Ramos (cell line): ENCODE measurements at regions not wholly inside any gene's neighbourhood (a gene's known extent, or its start where the extent isn't known, plus 50 kb on each side); places are given as distances from the start of the nearest gene placed in this dataset.

Source experiments
- in situ Hi-C: fragments of 300-500 bp; cut with MboI; formaldehyde crosslinking; loops from one replicate; pipeline ENCODE4 v1.14.3; 2022; ENCODE audit warnings: low sequenced_read_pairs; ENCODE audit not compliant: unreplicated experiment

DNA sequence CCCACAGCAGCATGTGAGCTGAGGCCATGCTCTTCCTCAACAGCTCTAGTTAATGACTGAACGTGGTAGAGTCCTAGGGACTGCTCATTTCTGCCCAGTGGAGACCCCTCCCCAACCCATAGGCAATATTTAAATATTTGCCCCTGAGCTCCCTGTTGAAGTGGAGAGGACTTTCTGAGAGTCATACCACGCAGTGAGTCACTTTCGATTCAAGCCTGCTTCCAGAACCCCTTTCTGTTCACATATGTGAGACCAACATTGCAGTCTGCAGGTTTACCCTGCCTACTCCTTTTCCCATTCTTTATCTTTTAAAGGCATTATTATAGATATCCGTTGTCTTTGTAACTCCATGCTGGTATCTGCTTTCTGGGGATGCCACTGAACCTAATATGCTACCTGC is 946.3 kb downstream of the JRKL start:
- in situ Hi-C loops = no loop called here

DNA sequence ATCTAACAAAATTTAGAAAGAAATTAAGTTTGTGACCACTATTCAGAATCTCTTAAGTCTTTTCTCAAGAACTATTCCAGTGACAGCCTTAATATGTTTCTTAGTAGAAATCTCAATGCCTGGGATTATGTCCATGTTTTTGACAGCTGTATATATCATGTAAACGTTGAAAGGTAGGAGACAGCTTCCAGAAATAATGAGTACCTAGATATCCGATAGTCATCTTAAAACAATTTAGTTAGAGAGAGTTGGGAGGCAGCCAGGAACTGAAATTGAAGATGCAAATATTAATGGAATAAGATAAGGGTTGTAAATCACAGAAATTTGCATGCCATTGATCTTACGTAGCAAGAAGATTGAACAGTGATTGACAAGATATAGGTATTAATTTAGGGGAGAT is 955.2 kb downstream of the JRKL start:
- in situ Hi-C loops = no loop called here

DNA sequence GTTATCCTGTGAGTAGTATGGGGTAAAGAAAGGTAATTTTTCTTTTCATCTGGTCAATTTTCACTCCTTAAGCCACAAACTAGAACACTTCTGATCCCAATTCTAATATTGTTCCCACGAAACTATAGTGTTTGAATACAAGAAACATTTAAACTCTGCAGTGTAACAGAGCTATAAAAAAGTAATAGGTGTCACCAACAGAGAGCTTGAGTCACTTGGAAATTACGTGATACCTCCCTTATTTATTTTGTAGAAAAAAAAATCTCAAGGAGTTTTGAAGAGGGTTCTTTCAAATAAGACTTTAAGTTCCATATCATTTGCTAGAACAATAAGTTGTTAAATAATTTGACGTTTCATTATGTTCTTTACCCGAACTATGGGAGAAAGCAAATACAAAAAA is 959.4 kb downstream of the JRKL start:
- in situ Hi-C loops = no loop called here

DNA sequence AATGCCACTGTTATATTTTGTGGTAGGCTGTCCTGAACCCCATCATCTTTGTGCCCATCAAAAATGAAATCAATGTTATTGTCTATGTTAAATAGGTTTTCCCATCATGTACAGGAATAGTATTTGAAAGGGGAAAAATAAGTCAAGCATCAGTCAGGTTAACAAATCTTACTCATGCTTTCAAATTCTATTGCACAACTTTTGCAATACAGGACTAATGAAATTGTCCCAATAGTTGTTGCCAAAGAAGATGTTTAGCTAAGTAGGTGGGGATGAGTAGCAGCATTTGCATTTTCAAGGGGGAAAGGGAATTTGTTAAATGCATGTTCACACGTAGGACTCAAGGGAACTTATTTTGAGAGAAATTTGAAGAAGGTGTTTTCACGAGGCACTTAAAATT is 962.1 kb downstream of the JRKL start:
- in situ Hi-C loops = no loop called here

DNA sequence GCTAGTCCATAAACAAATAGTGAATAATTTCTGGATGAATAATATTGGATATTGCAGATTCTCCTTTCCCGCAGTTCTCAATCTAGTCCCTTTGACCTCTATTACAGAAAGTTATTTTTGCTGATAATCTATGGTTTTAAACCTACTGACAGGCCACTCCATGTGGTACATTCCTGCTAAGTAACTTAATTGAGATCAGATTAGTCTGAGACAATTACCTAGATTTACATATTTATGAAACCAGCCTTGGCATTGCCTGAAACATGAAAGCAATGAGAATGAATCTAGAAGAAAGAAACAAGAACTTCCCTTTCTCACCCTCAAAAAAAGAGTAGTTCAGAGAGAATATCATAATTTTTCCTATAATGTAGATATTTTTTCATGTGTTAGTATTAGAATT is 964.2 kb downstream of the JRKL start:
- in situ Hi-C loops = no loop called here

DNA sequence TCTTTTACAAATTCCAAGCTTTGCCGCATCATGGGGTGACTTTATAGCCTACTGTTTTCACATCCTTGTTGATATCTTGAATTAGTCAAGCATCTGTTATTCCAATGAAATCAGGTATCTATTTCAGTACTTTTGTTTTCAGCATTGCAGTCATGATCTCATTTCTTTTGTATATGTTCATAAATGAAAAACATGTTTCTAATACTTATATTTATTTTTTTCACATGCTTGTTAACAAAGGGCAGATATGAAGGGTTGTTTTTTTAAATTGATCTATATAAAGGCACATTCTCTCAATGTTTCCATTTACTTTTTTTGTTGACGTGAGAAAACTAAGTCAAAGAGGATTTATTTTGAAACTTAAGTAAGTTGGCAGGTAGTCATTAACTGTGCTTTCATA is 964.8 kb downstream of the JRKL start:
- in situ Hi-C loops = no loop called here

DNA sequence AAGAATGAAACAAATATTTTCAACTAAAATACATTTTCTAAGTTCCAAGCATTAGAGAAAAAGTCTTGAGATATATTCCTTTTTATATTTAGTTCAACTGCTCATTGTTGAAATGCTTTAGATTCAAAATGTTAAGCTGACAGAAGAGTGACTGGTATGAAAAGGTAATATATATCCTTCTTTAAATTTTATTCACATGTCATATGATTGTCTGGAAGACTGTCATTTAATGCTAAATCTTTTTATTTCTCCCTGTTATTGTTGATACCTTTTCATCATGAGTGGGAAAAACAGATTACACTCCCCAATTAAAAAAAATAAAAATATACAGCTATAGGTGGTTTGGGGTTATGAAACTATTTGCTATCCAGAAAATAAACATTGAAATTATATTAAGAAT is 965.4 kb downstream of the JRKL start:
- in situ Hi-C loops = no loop called here

DNA sequence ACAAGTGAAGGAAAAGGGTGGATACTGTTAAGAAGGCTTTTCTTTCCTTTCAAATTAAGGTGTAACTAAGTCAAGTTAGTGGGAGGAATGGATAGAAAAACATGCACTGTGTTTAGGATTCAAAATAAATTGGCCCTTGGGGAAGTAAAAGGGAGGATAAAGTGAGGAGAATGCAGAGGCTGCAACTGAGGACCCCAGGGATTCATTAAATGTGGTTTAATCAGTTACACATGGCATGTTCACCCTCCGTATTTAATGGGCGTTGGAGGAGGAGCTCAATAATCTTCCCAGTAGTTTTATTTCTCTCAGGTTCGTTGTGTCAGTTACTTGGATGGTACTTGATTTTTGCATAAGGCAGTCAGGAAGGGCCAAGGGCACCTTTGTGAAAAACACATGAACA is 966.3 kb downstream of the JRKL start:
- in situ Hi-C loops = no loop called here

DNA sequence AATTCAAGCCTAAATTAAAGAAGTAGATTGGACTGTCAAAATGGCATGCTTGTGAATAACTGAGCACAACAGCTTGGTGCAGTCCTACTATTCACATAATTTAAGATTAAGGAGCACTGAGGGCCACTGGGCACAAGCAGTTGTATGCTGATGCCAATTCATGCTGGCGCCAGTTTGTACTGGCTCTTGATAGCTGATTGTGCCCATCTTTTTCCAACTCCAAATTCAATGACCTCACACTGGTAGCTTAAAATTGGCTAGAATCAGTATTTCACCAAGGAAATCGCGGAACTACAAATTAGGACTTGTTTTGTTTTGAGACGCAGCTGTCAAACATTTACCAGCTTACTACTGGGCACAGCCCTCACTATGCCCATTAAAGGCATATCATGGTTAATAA is 969.2 kb downstream of the JRKL start:
- in situ Hi-C loops = no loop called here

DNA sequence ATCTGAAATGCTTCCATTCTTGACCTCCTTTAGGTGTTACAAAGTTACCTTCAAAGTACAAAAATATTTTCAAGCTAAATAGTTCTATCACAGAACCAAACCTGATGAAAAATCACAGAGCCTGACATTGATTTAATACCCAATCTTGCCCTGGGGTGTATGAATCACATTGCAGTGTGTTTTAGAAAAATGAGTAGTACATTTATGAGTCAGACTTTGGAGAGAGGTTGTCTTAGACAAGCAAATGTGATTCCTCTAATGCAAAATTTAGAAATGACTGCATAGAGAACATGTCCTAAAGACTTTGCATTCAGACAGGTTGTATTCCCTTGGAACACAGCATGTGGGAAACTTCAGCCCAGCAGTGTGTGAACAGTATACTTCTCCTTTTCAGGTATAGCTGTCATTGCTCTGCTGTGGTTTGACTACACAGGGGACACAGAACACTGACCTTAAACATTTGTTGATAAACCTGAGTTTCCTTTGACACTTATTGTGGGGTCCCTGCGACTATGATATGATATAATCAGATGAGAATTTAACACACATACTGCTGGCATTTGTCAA is 972.1 kb downstream of the JRKL start:
- in situ Hi-C loops = no loop called here

DNA sequence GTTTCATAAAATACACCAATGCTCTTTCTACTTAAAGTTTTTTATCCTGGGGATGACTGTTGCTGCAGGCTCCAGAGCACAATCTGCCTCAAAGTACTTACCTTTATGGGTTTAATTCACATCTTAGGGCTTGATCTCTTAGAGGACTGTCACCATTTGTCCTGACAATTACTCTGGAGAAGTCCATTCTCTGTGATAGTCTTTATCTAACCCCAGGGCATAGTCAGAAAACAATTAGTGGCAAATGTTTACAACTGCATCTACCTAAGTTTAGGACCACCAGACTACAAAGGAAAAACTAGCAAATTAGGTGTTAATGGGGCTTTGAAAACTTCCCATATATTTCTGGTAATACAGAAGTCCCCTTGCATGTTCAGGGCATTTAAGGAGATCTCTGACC is 973.5 kb downstream of the JRKL start:
- in situ Hi-C loops = no loop called here

DNA sequence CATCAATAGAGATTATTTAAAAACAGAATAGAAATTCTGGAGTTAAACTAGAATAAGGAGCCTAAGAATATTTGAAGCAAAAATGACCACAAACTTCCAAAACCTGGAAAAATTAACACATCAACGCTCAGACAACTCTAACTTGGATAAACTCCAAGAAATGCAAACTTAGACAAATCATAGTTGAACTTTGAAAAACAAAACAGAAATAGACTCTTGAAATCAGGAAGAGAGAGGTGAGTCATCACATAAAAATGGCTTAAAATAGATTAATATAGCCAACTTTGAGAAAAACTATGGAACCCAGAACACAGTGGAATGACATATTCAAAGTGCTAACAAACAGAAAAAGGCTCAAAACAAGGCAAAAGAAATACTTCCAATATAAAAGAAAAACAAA is 974.2 kb downstream of the JRKL start:
- in situ Hi-C loops = no loop called here

DNA sequence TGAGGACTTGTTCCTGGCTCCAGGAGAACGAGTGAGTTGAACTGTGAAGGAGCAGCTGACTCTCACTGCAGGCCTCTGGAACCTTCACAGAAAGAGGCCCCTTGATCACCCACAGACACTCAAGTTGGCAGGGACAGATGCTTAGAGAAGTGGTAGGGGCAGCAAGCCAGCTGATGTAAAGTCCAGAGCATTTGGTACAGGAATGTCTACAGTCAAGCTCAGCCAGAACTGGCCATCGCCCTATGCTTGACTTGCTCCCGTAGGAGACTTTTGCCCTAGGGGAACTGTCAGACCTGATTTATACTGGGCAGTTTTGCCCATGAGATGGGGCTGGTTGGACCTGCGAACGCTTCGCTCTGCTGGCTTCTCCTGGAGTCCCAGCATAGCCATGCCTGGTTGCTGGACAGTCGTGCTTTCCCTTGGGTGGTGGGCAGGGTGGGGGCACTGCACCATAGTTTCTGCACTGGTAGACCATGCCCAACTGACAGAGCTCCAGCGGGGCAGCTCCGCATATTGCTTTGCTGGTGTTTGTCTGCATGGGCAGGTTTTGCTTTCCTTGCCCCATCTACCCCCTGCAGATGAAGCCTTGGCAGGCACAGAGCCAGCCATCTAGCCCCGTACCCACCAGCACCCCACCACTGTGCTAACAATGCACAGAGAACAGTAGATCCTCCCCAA is 977.7 kb downstream of the JRKL start:
- in situ Hi-C loops = no loop called here

DNA sequence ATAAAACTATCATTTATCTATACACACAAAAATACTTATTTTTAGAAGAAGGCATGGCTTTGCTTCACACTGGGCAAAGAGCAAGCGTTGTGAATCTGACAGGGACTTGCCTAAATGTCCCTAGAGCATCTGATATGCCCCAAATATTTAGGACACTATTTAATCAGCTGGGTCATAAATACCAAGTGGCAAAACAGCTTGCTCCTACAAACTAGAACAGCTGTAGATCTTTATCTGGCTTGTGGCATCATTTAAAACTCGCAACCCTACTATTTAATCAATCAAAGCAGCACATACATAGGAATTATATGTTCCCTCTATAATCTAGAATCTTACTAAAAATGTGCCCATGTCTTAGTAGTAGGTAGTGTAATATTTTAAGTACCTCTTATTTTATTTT is 999.5 kb downstream of the JRKL start:
- in situ Hi-C loops = no loop called here

DNA sequence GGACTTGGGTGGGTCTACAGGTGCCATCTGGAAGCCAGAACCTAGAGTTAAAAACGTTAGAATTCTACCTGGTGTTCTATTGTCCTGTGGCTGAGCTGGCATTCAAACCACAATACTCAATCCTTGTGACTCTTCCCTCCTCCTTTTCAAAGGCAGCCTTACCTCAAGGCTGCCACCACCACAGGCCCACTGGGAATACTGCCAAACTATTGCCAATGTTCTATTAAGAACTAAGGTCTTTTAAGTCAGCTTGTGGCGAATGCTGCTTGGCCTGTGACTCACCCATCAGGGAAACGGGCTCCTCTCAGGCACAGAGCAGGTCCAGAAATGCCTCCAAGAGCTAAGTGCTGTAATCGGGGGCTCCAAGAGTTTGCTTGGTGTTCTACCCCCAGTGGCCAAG is 1008.4 kb downstream of the JRKL start:
- in situ Hi-C loops = no loop called here

DNA sequence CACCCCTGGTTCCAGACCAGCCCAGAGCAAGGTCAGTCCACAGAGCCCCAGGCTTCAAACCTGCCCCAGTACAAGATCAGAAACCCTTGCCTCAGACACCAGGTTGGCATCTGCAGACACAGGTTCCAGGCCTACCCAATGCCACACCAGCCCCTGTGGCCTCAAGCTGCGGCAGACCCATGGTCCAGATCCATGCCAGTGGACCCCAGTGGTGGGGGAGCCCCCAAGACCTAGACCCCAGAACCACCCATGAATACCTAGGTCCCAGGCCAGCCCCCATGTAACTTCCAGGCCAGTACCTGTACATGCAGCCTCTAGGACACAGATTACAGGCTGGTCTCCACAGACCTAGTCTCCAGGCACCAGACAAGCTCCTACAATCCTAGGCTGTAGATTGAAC is 1019.3 kb downstream of the JRKL start:
- in situ Hi-C loops = no loop called here

DNA sequence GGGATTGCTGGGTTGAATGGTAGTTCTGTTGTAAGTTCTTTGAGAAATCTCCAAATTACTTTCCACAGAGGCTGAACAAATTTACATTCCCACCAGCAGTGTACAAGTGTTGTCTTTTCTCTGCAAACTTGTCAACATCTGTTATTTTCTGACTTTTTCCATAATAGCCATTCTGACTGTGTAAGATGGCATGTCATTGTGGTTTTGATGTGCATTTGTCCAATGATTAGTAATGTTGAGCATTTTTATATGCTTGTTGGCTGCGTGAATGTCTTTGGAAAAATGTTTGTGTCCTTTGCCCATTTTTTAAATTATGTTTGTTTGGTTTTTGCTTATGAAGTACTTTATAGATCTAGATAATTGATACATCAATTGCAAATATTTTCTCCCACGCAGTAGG is 1025.0 kb downstream of the JRKL start:
- in situ Hi-C loops = no loop called here

DNA sequence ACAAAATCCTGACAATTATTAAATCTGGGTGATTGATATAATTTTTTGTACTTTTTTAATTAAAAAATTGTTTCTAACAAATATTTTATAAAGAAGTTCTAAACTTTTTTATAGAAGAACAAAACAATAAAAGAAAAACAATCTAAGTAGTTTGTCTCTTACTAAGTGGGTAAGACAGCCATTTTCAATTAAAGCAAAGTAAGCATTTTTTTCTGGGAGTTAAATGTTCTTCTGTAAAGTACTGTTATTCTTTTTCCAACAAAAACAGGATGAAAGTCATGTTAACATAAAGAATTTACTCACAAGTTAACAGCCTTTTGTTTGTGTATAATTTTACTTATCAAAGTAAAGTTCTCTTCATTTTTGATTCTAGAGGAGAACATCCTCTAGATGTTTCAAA is 1029.9 kb downstream of the JRKL start:
- in situ Hi-C loops = no loop called here

DNA sequence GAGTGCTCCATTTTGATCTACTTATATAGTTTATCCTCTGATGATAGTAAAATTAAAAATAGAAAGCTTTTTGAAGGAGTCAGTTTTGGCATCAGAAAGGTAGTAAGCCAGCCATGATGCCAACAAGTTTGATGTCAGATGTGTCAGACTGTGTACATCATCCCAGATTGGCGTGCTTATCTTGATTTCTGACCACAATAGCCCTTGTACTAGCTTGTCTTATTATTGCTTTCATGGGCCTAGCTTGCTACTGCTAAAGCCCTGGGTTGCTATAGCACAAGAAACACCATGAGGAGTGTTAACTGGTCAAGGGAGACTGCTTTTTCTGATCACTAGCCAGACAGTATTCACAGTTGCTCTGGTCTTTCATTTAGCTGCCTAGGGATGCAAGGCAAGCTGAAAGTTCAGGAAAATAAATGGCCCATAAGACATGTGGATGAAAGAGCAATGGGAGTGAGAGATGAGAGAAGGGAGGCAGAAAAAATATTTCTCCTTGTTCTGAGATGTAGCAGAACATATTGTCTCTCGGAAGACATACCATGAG is 1038.5 kb downstream of the JRKL start:
- in situ Hi-C loops = no loop called here

DNA sequence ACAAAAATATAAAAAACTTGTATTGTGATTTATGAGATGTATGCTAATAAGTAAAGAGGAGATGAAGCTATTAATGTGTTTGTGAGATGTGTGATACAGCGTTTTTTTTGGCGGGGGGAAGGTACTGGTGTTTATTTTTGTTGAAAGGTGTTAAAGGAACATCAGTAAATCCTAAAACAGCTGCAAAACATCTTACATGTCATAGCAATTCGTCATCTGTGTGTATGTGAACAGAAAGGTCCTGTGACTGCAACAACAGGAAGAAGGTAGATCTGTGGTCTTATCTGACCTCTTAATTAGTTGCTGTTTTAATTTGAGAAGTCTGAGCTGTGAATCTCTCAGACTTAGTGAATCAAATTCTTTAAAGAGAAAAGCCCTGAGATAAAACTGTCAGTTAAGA is 1041.1 kb downstream of the JRKL start:
- in situ Hi-C loops = no loop called here

DNA sequence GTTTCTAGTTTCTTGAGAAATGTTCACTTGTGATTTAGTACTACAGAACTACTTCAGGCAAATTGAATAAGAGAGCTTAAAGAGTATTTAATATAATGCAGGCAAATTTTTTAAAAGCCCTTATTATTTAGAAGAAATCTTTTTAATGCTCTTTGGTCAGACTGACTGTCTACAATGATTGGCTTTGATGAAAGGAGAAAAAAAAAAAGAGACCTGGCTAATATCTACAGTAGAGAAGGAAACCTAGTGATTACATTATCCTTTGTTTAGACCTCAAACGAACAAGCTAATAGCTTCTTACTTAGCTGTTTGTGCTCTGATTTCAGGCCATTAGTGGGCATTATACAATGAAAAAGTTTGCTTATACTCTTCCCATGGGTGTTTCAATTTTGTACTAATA is 1043.1 kb downstream of the JRKL start:
- in situ Hi-C loops = no loop called here

DNA sequence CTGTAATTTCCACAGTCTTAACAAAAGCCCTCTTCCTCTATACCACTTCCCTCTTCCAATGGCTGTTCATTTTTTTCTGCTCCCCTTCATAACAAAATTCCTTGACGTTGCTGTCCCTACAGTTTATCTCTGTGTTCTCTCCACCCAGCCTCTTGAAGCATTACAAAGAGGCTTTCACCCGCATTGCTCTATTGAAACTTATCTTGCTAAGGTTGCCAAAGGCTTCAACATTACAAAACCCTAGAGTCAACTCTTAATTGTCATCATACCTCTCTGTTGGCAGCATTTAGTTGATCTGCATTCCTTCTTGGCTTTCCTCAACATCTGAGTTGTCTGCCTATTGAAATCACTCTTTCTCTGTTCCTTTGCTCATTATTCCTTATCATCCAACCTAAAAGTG is 1055.7 kb downstream of the JRKL start:
- in situ Hi-C loops = no loop called here
